SH-SY5Y (cell line): ENCODE measurements at regions not wholly inside any gene's neighbourhood (a gene's known extent, or its start where the extent isn't known, plus 50 kb on each side); places are given as distances from the start of the nearest gene placed in this dataset.

Source experiments
- GATA2 ChIP-seq: IDR thresholded peaks from 2 replicates; pipeline ENCODE4 v1.6.1; 2011; ENCODE audit warnings: mild to moderate bottlenecking, low read depth, low read length
- GATA3 ChIP-seq: IDR thresholded peaks from 2 replicates; pipeline ENCODE4 v1.6.1; 2011; ENCODE audit warnings: low read depth, mild to moderate bottlenecking, low read length, moderate library complexity

GRCh38 chr2:228372212-228372611 is 190.7 kb upstream of the SPHKAP start:
- TF ChIP-seq GATA2 (no peak), GATA3 (no peak)

GRCh38 chr2:228369400-228370031 is 188.0 kb upstream of the SPHKAP start:
- TF ChIP-seq GATA3 (no peak), GATA2 (no peak)

- TF ChIP-seq GATA3, result no peak
- TF ChIP-seq GATA2, result no peak
These were observed 185.9 kb upstream of the SPHKAP start for GRCh38 chr2:228367356-228367755.

GRCh38 chr2:228359473-228359872 is 178.0 kb upstream of the SPHKAP start:
- TF ChIP-seq GATA2 (no peak), GATA3 (no peak)

- TF ChIP-seq GATA2, result no peak
- no peak for TF ChIP-seq GATA3
These were observed 174.4 kb upstream of the SPHKAP start for GRCh38 chr2:228355897-228356296.

GRCh38 chr2:228352048-228352447 is 170.6 kb upstream of the SPHKAP start:
- TF ChIP-seq GATA2 (no peak), GATA3 (no peak)

- TF ChIP-seq GATA3 (no peak), GATA2 (no peak)
These were observed 167.1 kb upstream of the SPHKAP start for GRCh38 chr2:228348516-228349064.

- TF ChIP-seq GATA3 (no peak), GATA2 (no peak)
These were observed 163.0 kb upstream of the SPHKAP start for GRCh38 chr2:228344531-228344930.

GRCh38 chr2:228339525-228339924 is 158.0 kb upstream of the SPHKAP start:
- TF ChIP-seq GATA2, result no peak
- no peak for TF ChIP-seq GATA3

- TF ChIP-seq GATA3 (no peak), GATA2 (no peak)
These were observed 152.7 kb upstream of the SPHKAP start for GRCh38 chr2:228334180-228334579.

- TF ChIP-seq GATA3, result no peak
- no peak for TF ChIP-seq GATA2
These were observed 147.8 kb upstream of the SPHKAP start for GRCh38 chr2:228329282-228329681.

- no peak for TF ChIP-seq GATA2
- TF ChIP-seq GATA3, result no peak
These were observed 139.5 kb upstream of the SPHKAP start for GRCh38 chr2:228321015-228321414.

GRCh38 chr2:228318218-228318617 is 136.7 kb upstream of the SPHKAP start:
- TF ChIP-seq GATA2, result no peak
- TF ChIP-seq GATA3, result no peak

GRCh38 chr2:228312172-228312571 is 130.7 kb upstream of the SPHKAP start:
- TF ChIP-seq GATA2, result no peak
- no peak for TF ChIP-seq GATA3

- TF ChIP-seq GATA2 (no peak), GATA3 (no peak)
These were observed 122.5 kb upstream of the SPHKAP start for GRCh38 chr2:228303960-228304359.
